ENCODE measurements at regions not wholly inside any gene's neighbourhood (a gene's known extent, or its start where the extent isn't known, plus 50 kb on each side); places are given as distances from the start of the nearest gene placed in this dataset.
"Not testable (repeated sequence)": the region's sequence is repeated elsewhere in the genome, so short reads cannot be mapped to it uniquely, and the experiment has no call there.

DNA sequence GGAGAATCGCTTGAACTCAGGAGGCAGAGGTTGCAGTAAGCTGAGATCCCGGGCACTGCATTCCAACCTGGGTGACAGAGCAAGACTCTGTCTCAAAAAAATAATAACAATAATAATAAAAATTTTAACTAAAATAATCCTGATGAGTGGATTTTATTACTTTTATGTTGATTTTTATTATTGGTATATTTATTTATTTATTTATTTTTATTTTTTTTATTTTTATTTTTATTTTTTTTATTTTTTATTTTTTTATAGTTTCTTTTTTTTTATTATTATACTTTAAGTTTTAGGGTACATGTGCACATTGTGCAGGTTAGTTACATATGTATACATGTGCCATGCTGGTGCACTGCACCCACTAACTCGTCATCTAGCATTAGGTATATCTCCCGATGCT lies 90.6 kb upstream of the CLNK start:
- DNase-seq (ENCODE audit: low spot score); H3K36me3 Mint-ChIP-seq (ENCODE audit: low read depth); H3K4me1 Mint-ChIP-seq (ENCODE audit: low read depth); H3K4me3 Mint-ChIP-seq (ENCODE audit: low read depth); H3K9me3 Mint-ChIP-seq; H3K27ac Mint-ChIP-seq; intact Hi-C loops (cut with micrococcal nuclease); H3K27me3 Mint-ChIP-seq (ENCODE audit: low read depth): not testable (repeated sequence)

DNA sequence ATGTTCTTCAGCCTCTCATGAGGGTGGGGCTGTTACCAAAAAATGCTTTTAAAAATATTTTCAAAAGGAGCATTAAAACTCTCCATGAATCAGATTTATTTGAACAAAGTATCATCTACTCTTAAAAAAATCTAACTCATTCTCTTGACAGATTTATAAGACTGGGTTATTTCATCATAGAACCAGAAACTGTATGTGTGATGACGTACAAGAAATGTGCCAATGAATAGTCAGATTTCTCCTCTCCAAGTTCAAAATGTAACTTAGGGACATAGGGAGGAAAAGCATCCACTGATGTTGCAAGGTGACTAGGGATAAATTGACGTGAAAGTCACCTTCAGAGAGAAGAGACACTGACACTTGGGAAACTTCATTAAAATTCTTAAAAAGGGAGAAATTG lies 89.1 kb upstream of the CLNK start:
- Mint-ChIP-seq H3K36me3 (ENCODE audit: low read depth) (no peaks in the 10 kb centered on the region), H3K9me3 (peaks cover 9% of the 10 kb centered on the region), H3K4me1 (ENCODE audit: low read depth) (peaks cover 4% of the 10 kb centered on the region), H3K27me3 (ENCODE audit: low read depth) (peaks cover 4% of the 10 kb centered on the region), H3K4me3 (ENCODE audit: low read depth) (no peak overlapping the region), H3K27ac (no peak overlapping the region)
- intact Hi-C loops (cut with micrococcal nuclease), result no loop called here
- no peak for DNase-seq (ENCODE audit: low spot score)

DNA sequence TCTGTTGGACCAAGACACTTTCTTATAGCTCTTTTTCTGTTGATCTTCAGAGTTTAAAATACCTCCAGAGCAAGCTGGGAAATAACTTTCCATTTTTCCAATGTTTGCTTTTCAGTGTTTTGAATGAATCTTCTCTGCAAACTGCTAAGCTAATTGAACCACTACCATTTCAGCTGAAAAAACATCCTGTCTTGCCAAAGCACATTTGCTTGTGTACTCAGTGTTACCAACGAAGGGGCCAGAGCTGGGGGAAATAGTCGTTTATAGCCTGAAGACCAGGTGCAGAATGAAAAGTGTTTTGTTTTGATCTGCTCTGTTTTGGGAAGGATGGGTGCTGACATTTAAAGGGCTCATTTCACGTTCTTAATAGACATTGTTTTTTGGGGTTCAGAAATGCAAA lies 88.4 kb upstream of the CLNK start:
- H3K36me3 Mint-ChIP-seq (ENCODE audit: low read depth), result no peaks in the 10 kb centered on the region
- no peak overlapping the region for H3K4me3 Mint-ChIP-seq (ENCODE audit: low read depth)
- peaks cover 4% of the 10 kb centered on the region for H3K27me3 Mint-ChIP-seq (ENCODE audit: low read depth)
- peaks cover 9% of the 10 kb centered on the region for H3K9me3 Mint-ChIP-seq
- intact Hi-C loops (cut with micrococcal nuclease), result no loop called here
- H3K27ac Mint-ChIP-seq, result no peak overlapping the region
- DNase-seq (ENCODE audit: low spot score), result no peak
- H3K4me1 Mint-ChIP-seq (ENCODE audit: low read depth), result peaks cover 4% of the 10 kb centered on the region

DNA sequence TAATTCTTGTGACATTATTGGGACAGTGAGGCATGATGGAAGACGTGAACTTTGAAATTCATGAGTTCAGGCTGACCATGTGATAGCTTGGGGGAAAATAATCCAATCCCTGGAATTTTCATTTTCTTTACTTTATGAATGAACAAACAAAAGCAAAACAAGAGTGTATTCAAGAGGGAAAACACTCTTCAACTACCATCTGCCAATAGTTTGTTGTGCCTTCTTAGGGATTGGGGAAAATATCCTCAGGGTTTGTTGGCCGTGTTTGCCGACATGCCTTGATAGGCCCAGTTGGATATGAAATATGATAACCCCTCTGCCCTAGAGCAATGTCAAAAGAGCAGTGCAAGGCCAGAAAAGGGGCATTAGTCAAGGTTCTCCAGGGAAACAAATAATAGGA lies 80.8 kb upstream of the CLNK start:
- Mint-ChIP-seq H3K4me3 (ENCODE audit: low read depth) (no peak overlapping the region), H3K4me1 (ENCODE audit: low read depth) (no peaks in the 10 kb centered on the region), H3K27ac (no peak overlapping the region), H3K9me3 (peaks cover 34% of the 10 kb centered on the region), H3K36me3 (ENCODE audit: low read depth) (no peaks in the 10 kb centered on the region), H3K27me3 (ENCODE audit: low read depth) (no peaks in the 10 kb centered on the region)
- DNase-seq (ENCODE audit: low spot score), result no peak
- intact Hi-C loops (cut with micrococcal nuclease), result no loop called here

DNA sequence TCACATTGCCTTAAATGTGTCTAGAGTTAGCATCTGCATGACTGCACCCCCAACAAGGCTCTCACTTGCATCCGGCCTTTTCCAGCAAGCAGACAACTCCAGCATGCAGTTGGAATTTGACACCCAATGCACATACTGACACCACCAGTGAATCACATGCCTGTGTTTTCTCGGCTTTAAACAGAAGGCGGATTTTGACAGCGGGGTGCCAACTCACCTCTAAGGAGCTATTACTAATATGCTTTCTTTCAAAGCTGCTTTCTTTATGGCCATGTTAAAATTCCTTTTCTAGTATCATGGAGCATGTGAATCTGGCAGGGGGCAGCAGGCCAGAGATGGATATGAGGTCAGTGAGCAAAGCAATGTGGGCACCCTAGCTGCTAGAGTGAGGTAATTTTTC lies 78.0 kb upstream of the CLNK start:
- no peaks in the 10 kb centered on the region for H3K36me3 Mint-ChIP-seq (ENCODE audit: low read depth)

DNA sequence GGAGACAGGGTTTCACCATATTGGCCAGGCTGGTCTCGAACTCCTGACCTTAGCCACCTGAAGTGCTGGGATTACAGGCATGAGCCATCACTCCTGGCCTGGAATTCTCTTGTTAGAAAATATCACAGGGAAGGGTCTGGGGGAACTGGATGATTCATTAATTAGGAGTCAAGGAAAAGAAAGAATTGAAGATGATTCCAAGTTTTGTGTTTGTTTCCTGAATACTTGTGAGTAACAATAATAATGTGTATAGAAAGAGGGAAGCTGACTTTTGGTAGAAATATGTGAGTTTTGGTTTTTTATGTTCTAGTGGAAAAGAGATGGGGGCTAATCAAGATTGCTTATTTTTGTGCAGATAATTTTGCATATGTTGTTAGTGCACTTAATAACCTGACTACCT lies 77.3 kb upstream of the CLNK start:
- Mint-ChIP-seq H3K9me3 (peaks cover 34% of the 10 kb centered on the region), H3K4me1 (ENCODE audit: low read depth) (no peaks in the 10 kb centered on the region), H3K27me3 (ENCODE audit: low read depth) (no peaks in the 10 kb centered on the region), H3K27ac (no peak overlapping the region), H3K36me3 (ENCODE audit: low read depth) (no peaks in the 10 kb centered on the region), H3K4me3 (ENCODE audit: low read depth) (no peak overlapping the region)
- intact Hi-C loops (cut with micrococcal nuclease), result no loop called here
- no peak for DNase-seq (ENCODE audit: low spot score)

More for the DNA sequence above, 78.0 kb upstream of the CLNK start:
- DNase-seq (ENCODE audit: low spot score), result no peak
- H3K9me3 Mint-ChIP-seq, result peaks cover 34% of the 10 kb centered on the region
- intact Hi-C loops (cut with micrococcal nuclease), result no loop called here
- H3K27ac Mint-ChIP-seq, result no peak overlapping the region
- no peak overlapping the region for H3K4me3 Mint-ChIP-seq (ENCODE audit: low read depth)
- H3K4me1 Mint-ChIP-seq (ENCODE audit: low read depth), result no peaks in the 10 kb centered on the region
- H3K27me3 Mint-ChIP-seq (ENCODE audit: low read depth), result no peaks in the 10 kb centered on the region

DNA sequence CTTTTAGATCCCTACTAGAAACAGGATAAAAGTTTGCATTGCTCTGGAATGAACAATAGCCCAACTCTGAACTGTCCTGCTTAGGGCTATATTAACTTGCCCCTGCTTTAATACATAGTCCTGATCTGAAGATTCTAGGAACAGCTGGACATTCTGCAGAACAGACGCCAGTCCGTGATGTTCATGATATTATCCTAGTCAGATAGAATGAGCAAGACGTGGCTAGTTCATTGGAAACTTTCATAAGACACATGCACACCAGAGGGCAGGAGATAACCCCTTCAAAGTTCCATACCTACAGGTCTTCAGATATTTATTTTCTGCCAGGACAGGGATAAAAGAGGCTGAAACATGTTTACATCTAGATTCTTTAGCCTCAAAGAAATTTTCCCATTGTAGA lies 75.5 kb upstream of the CLNK start:
- no peak for DNase-seq (ENCODE audit: low spot score)

DNA sequence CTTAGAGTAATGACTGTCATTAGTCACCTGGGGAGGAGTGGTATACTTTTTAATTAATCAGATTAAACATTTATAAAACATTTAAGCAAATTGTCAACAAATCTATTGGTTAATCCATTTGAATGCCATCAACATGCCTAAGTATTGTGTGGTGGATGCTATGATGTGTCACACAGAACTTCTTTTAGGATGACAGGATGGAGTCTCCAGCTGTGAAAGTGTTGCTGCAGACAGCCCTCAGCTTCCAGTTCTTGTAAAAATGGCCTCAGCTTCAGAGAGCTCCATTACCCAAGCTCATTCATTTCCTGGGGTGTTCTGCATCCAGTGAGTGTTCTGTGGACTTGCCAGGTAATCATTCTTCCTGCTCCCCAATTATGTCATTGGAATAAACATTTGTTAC lies 74.3 kb upstream of the CLNK start:
- intact Hi-C loops (cut with micrococcal nuclease), result no loop called here
- no peaks in the 10 kb centered on the region for H3K36me3 Mint-ChIP-seq (ENCODE audit: low read depth)
- DNase-seq (ENCODE audit: low spot score), result no peak
- no peak overlapping the region for H3K4me3 Mint-ChIP-seq (ENCODE audit: low read depth)
- no peak overlapping the region for H3K27ac Mint-ChIP-seq
- no peaks in the 10 kb centered on the region for H3K4me1 Mint-ChIP-seq (ENCODE audit: low read depth)
- H3K27me3 Mint-ChIP-seq (ENCODE audit: low read depth), result peaks cover 8% of the 10 kb centered on the region
- H3K9me3 Mint-ChIP-seq, result peaks cover 20% of the 10 kb centered on the region

More for the DNA sequence above, 75.5 kb upstream of the CLNK start:
- intact Hi-C loops (cut with micrococcal nuclease), result no loop called here
- Mint-ChIP-seq H3K4me1 (ENCODE audit: low read depth) (no peaks in the 10 kb centered on the region), H3K27ac (no peak overlapping the region), H3K9me3 (peaks cover 31% of the 10 kb centered on the region), H3K27me3 (ENCODE audit: low read depth) (peaks cover 8% of the 10 kb centered on the region), H3K4me3 (ENCODE audit: low read depth) (no peak overlapping the region), H3K36me3 (ENCODE audit: low read depth) (no peaks in the 10 kb centered on the region)

DNA sequence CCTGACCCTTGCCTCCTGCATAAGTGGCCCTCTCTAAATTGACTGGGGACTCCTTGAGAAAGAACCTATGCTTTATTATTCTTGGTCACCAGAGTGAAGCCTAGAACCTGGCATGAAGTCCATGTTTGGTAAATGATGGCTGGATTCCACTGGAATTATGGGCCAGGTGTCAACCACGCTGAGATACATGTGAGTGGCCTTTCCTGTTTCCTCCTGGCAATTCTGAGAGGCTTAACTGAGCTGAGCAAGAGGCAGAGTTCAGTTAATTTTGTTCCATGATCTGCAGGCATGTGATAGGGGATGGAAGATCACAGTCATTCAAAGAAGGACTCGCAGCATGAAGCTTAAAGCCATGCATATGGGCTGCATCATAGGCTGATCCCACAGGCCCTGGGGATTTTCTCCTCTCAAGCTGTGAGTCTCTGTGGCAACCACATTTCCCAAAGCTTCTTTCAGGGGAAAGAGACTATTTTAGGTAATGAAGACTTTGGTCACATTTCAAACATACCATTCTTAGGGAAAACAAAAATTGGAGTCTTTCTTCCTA lies 69.4 kb upstream of the CLNK start:
- Mint-ChIP-seq H3K9me3 (peaks cover 5% of the 10 kb centered on the region), H3K27ac (no peak overlapping the region), H3K36me3 (ENCODE audit: low read depth) (no peaks in the 10 kb centered on the region), H3K4me3 (ENCODE audit: low read depth) (no peak overlapping the region), H3K4me1 (ENCODE audit: low read depth) (no peaks in the 10 kb centered on the region), H3K27me3 (ENCODE audit: low read depth) (peaks cover 13% of the 10 kb centered on the region)
- no peak for DNase-seq (ENCODE audit: low spot score)
- intact Hi-C loops (cut with micrococcal nuclease), result no loop called here

DNA sequence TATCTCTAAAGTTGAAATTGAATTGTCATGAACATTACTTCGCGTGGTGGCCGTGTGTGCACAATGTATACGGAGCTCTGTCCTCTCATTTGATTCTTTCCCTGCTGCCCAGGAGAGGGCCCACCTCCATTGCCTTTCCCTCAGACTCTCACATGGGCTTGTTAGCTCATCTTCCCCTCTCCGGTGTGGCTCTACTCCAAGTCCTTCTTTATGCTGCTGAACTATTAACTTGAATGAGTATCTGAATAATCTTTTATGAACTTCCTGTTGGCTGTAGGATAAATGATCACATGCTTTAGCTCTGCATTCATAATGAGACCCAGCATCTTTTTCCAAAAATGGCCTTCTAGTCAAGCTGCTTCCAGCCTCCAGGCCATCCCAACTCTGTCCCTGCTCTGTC lies 68.8 kb upstream of the CLNK start:
- DNase-seq (ENCODE audit: low spot score), result no peak
- H3K9me3 Mint-ChIP-seq, result peaks cover 9% of the 10 kb centered on the region
- intact Hi-C loops (cut with micrococcal nuclease), result no loop called here
- H3K4me3 Mint-ChIP-seq (ENCODE audit: low read depth), result no peak overlapping the region
- peaks cover 13% of the 10 kb centered on the region for H3K27me3 Mint-ChIP-seq (ENCODE audit: low read depth)
- peaks cover 3% of the 10 kb centered on the region for H3K36me3 Mint-ChIP-seq (ENCODE audit: low read depth)
- no peaks in the 10 kb centered on the region for H3K4me1 Mint-ChIP-seq (ENCODE audit: low read depth)
- no peak overlapping the region for H3K27ac Mint-ChIP-seq

DNA sequence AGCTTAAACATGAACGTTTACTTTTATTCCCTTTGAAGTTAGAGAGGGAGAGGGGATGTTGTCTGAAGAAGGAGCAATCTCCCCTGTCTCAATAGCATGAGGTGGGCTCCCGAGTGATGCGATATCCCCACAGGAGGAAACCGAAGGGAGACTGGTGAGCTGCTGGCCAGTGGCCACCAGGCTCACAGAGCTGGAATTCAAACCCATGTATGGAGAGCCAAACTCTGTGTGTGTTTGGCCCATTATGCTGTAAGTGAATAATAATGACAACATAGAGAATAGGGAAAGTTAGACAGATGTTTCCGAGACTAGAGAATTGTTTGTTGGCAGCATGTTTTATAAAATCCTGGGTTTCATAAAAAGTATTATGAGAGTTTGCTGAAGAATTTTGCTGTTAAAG lies 66.1 kb upstream of the CLNK start:
- Mint-ChIP-seq H3K27ac (no peak overlapping the region), H3K4me1 (ENCODE audit: low read depth) (no peaks in the 10 kb centered on the region), H3K27me3 (ENCODE audit: low read depth) (peaks cover 8% of the 10 kb centered on the region), H3K36me3 (ENCODE audit: low read depth) (peaks cover 3% of the 10 kb centered on the region), H3K4me3 (ENCODE audit: low read depth) (no peak overlapping the region), H3K9me3 (peaks cover 13% of the 10 kb centered on the region)
- DNase-seq (ENCODE audit: low spot score), result no peak
- intact Hi-C loops (cut with micrococcal nuclease), result no loop called here

DNA sequence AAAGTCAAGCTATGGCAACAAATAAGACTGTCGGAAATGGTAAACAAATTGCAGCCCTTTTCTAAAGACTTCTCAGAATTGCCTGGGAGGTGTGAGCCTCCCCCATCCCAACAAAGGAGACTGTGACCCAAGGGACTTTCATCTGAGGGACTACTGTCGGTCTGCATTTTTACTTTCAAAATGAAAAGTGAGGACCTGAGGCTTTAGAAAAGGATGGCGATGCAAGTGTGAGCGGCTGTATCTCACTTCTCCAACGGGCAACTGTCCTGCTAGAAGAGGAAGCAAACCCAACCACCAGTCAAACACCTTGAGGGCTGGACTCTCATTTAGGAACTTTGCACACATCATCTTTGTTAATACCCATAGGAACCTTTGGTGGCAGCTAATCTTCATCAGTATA lies 62.6 kb upstream of the CLNK start:
- intact Hi-C loops (cut with micrococcal nuclease), result no loop called here
- Mint-ChIP-seq H3K9me3 (peaks cover 13% of the 10 kb centered on the region), H3K4me1 (ENCODE audit: low read depth) (no peaks in the 10 kb centered on the region), H3K27ac (no peak overlapping the region), H3K4me3 (ENCODE audit: low read depth) (no peak overlapping the region), H3K36me3 (ENCODE audit: low read depth) (peaks cover 3% of the 10 kb centered on the region), H3K27me3 (ENCODE audit: low read depth) (peaks cover 5% of the 10 kb centered on the region)
- DNase-seq (ENCODE audit: low spot score), result no peak

DNA sequence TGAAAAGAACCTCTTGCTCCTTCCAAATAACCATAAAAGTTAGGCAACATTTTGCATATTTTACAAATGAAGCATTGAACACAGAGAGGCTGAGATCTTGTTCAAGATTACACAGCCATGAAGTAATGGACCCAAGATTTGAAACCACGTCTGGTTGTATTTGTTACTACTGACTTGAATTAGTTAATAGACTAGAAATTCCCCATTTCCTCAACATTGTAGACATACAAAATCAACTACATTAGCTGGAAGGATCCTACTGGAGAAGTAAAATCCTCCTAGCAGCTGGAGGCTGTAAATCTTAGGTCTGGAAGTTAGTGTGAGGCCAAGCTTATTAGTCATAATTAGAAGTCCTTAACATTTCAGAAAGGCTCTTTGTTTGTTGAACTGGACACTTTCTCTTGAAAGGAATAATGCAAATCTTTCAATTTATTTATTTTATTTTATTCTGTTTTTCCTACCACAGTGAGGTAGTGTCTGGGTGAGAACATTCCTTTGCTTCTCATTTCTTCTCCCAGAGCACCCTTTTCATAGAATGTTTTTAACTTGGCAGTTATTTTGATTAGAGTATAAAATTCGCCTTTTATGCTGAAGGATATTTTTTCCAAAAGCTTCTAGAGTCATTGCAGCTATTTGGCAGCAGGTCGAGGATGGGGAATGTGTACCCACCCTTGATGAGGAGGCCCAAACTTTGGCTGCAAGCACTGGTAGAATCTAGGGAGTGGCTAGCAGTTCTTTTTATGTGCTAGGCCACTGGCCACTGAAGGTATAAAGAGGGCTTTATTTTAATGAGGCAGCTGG lies 62.0 kb upstream of the CLNK start:
- H3K36me3 Mint-ChIP-seq (ENCODE audit: low read depth), result peaks cover 3% of the 10 kb centered on the region
- H3K27me3 Mint-ChIP-seq (ENCODE audit: low read depth), result peaks cover 3% of the 10 kb centered on the region
- no peak overlapping the region for H3K4me3 Mint-ChIP-seq (ENCODE audit: low read depth)
- peaks cover 13% of the 10 kb centered on the region for H3K9me3 Mint-ChIP-seq
- H3K4me1 Mint-ChIP-seq (ENCODE audit: low read depth), result no peaks in the 10 kb centered on the region
- H3K27ac Mint-ChIP-seq, result no peak overlapping the region
- intact Hi-C loops (cut with micrococcal nuclease), result no loop called here
- no peak for DNase-seq (ENCODE audit: low spot score)

All from activated T-helper 2 cell treated with anti-CD3 and anti-CD28 coated beads, Interferon-gamma antibody, Interleukin-2, Interleukin-4, amounts not matched to agents 10 μg/mL and 5 μg/mL and 100 μg/mL, durations not matched to agents 14 hours and 24 hours and 36 hours (primary cell).